ENCODE measurements at regions not wholly inside any gene's neighbourhood (a gene's known extent, or its start where the extent isn't known, plus 50 kb on each side); places are given as distances from the start of the nearest gene placed in this dataset.

DNA sequence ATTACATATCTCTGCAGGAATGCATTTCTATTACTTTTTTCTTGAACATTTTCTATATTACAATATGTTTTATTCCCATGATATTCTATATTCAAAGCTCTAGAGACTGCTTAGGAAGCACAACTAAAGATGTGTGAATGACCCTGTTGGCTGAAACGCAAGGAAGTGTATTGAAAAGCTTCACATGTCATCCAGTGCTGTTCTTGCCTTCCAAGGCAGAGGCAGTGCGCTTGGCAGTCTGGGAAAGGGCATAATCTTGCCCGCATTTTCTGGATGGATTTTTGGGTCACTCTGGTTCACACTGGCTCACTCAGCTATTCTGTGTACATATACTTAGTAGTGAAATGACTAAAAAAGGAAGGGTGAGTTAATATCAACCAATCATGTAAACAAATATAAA, 262.4 kb downstream of the PTPRC start:
- TF ChIP-seq, protein P1, sequence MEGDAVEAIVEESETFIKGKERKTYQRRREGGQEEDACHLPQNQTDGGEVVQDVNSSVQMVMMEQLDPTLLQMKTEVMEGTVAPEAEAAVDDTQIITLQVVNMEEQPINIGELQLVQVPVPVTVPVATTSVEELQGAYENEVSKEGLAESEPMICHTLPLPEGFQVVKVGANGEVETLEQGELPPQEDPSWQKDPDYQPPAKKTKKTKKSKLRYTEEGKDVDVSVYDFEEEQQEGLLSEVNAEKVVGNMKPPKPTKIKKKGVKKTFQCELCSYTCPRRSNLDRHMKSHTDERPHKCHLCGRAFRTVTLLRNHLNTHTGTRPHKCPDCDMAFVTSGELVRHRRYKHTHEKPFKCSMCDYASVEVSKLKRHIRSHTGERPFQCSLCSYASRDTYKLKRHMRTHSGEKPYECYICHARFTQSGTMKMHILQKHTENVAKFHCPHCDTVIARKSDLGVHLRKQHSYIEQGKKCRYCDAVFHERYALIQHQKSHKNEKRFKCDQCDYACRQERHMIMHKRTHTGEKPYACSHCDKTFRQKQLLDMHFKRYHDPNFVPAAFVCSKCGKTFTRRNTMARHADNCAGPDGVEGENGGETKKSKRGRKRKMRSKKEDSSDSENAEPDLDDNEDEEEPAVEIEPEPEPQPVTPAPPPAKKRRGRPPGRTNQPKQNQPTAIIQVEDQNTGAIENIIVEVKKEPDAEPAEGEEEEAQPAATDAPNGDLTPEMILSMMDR (IDR thresholded peaks at IDR 0.05) = no peak
- no peak for TF ChIP-seq POLR2AphosphoS5 (IDR thresholded peaks at IDR 0.05)
- no peak for TF ChIP-seq POLR2A (IDR thresholded peaks at IDR 0.05)
- no peak for TF ChIP-seq EP300 (IDR thresholded peaks at IDR 0.05)

All from upper lobe of left lung (tissue), 4 donors.